H9 (cell line): ENCODE measurements at regions not wholly inside any gene's neighbourhood (a gene's known extent, or its start where the extent isn't known, plus 50 kb on each side); places are given as distances from the start of the nearest gene placed in this dataset.

Experiments
- DNase-seq: peaks from one replicate; pipeline ENCODE4 v3.0.0-alpha.2; 2017
- H2AFZ ChIP-seq: one replicate; pipeline ENCODE4 v1.6.1; 2013; ENCODE audit warnings: mild to moderate bottlenecking, low read length, control low read depth, moderate library complexity
- H2AK5ac ChIP-seq: 2 replicates; pipeline ENCODE4 v1.6.1; 2013; ENCODE audit warnings: low read length, control low read depth, mixed read lengths; ENCODE audit not compliant: insufficient read length
- H2BK120ac ChIP-seq: one replicate; pipeline ENCODE4 v1.6.1; 2013; ENCODE audit warnings: low read depth, mild to moderate bottlenecking, low read length, control low read depth, inconsistent platforms; ENCODE audit not compliant: poor library complexity, severe bottlenecking
- H2BK12ac ChIP-seq: 2 replicates; pipeline ENCODE4 v1.6.1; 2013; ENCODE audit warnings: low read length, control low read depth, mixed read lengths, low read depth; ENCODE audit not compliant: insufficient read length
- H2BK15ac ChIP-seq: 2 replicates; pipeline ENCODE4 v1.6.1; 2013; ENCODE audit warnings: low read depth, low read length, control low read depth
- H2BK20ac ChIP-seq: one replicate; pipeline ENCODE4 v1.6.1; 2013; ENCODE audit warnings: low read depth, mild to moderate bottlenecking, low read length, control low read depth, inconsistent platforms; ENCODE audit not compliant: poor library complexity, severe bottlenecking
- H2BK5ac ChIP-seq: 2 replicates; pipeline ENCODE4 v1.6.1; 2013; ENCODE audit warnings: low read length, control low read depth, mixed read lengths; ENCODE audit not compliant: insufficient read length
- H3K14ac ChIP-seq: 2 replicates; pipeline ENCODE4 v1.6.1; 2013; ENCODE audit warnings: low read length, control low read depth; ENCODE audit not compliant: insufficient read depth
- H3K18ac ChIP-seq: 2 replicates; pipeline ENCODE4 v1.6.1; 2013; ENCODE audit warnings: low read depth, mild to moderate bottlenecking, mixed read lengths, low read length, control low read depth; ENCODE audit not compliant: insufficient read length
- H3K23ac ChIP-seq: 2 replicates; pipeline ENCODE4 v1.6.1; 2013; ENCODE audit warnings: low read length, control low read depth, mixed read lengths, low read depth; ENCODE audit not compliant: insufficient read length
- H3K23me2 ChIP-seq: 2 replicates; pipeline ENCODE4 v1.6.1; 2013; ENCODE audit warnings: low read depth, mild to moderate bottlenecking, mixed read lengths, low read length, control low read depth; ENCODE audit not compliant: insufficient read length, poor library complexity, severe bottlenecking
- H3K27ac ChIP-seq: 2 replicates; pipeline ENCODE4 v1.5.1; 2013; ENCODE audit warnings: low read length, control low read depth, mixed read lengths, low read depth; ENCODE audit not compliant: insufficient read length
- H3K27me3 ChIP-seq: 2 replicates; pipeline ENCODE4 v1.6.1; 2013; ENCODE audit warnings: low read length, control low read depth, inconsistent platforms; ENCODE audit not compliant: insufficient read depth
- H3K4ac ChIP-seq: 2 replicates; pipeline ENCODE4 v1.6.1; 2013; ENCODE audit warnings: low read depth, mild to moderate bottlenecking, control low read depth, inconsistent platforms, low read length, moderate library complexity
- H3K4me1 ChIP-seq: 2 replicates; pipeline ENCODE4 v1.6.1; 2013; ENCODE audit warnings: low read length, control low read depth, inconsistent platforms; ENCODE audit not compliant: insufficient read depth
- H3K4me2 ChIP-seq: 2 replicates; pipeline ENCODE4 v1.6.1; 2013; ENCODE audit warnings: low read length, control low read depth, mixed read lengths; ENCODE audit not compliant: insufficient read length, insufficient read depth
- H3K56ac ChIP-seq: 2 replicates; pipeline ENCODE4 v1.6.1; 2013; ENCODE audit warnings: low read depth, mild to moderate bottlenecking, mixed read lengths, low read length, control low read depth; ENCODE audit not compliant: insufficient read length
- H3K79me1 ChIP-seq: 2 replicates; pipeline ENCODE4 v1.6.1; 2013; ENCODE audit warnings: low read depth, mild to moderate bottlenecking, moderate library complexity, low read length, control low read depth, inconsistent platforms; ENCODE audit not compliant: insufficient read depth, poor library complexity, severe bottlenecking
- H3K79me2 ChIP-seq: 2 replicates; pipeline ENCODE4 v1.6.1; 2013; ENCODE audit warnings: low read length, control low read depth, inconsistent platforms; ENCODE audit not compliant: insufficient read depth
- H3K9ac ChIP-seq: 2 replicates; pipeline ENCODE4 v1.6.1; 2013; ENCODE audit warnings: low read length, control low read depth, mixed read lengths; ENCODE audit not compliant: insufficient read length; ENCODE audit errors: extremely low read depth
- H3K9me3 ChIP-seq: one replicate; pipeline ENCODE4 v1.6.1; 2013; ENCODE audit warnings: low read depth, low read length, inconsistent platforms; ENCODE audit not compliant: control insufficient read depth
- H3T11ph ChIP-seq: one replicate; pipeline ENCODE4 v1.6.1; 2013; ENCODE audit warnings: mild to moderate bottlenecking, low read length, control low read depth, inconsistent platforms
- H4K20me1 ChIP-seq: one replicate; pipeline ENCODE4 v1.6.1; 2013; ENCODE audit not compliant: control insufficient read depth, insufficient read length, insufficient read depth
- H4K5ac ChIP-seq: 2 replicates; pipeline ENCODE4 v1.6.1; 2013; ENCODE audit warnings: low read depth, mild to moderate bottlenecking, mixed read lengths, low read length, control low read depth; ENCODE audit not compliant: insufficient read length
- H4K8ac ChIP-seq: replicated peaks from 2 replicates; pipeline ENCODE4 v1.6.1; 2013; ENCODE audit warnings: low read length, control low read depth, mixed read lengths, low read depth; ENCODE audit not compliant: insufficient read length
- H4K91ac ChIP-seq: 2 replicates; pipeline ENCODE4 v1.6.1; 2013; ENCODE audit warnings: low read depth, mild to moderate bottlenecking, moderate library complexity, mixed read lengths, low read length, control low read depth; ENCODE audit not compliant: insufficient read length
- H3K27ac Mint-ChIP-seq, 3 experiments: 2 replicates in 2 of 3; 3 replicates in 1 of 3; pipeline ENCODE4 v1.8.0; 2020 to 2021; ENCODE audit warnings: mixed read lengths in 3 of 3, mild to moderate bottlenecking in 1 of 3, moderate library complexity in 1 of 3
- H3K27me3 Mint-ChIP-seq: 2 replicates; pipeline ENCODE4 v1.8.0; 2021; ENCODE audit warnings: low read depth, mild to moderate bottlenecking, moderate library complexity, mixed read lengths
- H3K36me3 Mint-ChIP-seq, 3 experiments: 2 replicates in 2 of 3; 3 replicates in 1 of 3; pipeline ENCODE4 v1.8.0; 2020 to 2021; ENCODE audit warnings: low read depth in 3 of 3, mixed read lengths in 3 of 3; ENCODE audit not compliant: insufficient read depth in 1 of 3
- H3K4me1 Mint-ChIP-seq, 2 experiments: 2 replicates each; pipeline ENCODE4 v1.8.0; 2020; ENCODE audit warnings: mixed read lengths in 2 of 2
- H3K4me3 Mint-ChIP-seq, 2 experiments: 2 replicates in 1 of 2; 3 replicates in 1 of 2; pipeline ENCODE4 v1.8.0; 2020 to 2021; ENCODE audit warnings: mild to moderate bottlenecking in 2 of 2, mixed read lengths in 2 of 2, moderate library complexity in 1 of 2
- H3K9me3 Mint-ChIP-seq, 2 experiments: 2 replicates in 1 of 2; 3 replicates in 1 of 2; pipeline ENCODE4 v1.8.0; 2020; ENCODE audit warnings: mild to moderate bottlenecking in 2 of 2, mixed read lengths in 2 of 2, moderate library complexity in 1 of 2
- CTCF ChIP-seq: fragments of 200-600 bp; sonication (generic); conservative IDR thresholded peaks from 3 replicates; pipeline ENCODE4 v1.8.0; 2021; ENCODE audit warnings: antibody characterized with exemption, mild to moderate bottlenecking
- WGBS: extraction: QIAGEN DNeasy Blood & Tissue Kit; methylation state at CpG from one replicate; pipeline ENCODE4 v1.1.7; 2013; ENCODE audit warnings: missing lambda C conversion rate, low lambda C conversion rate, mixed read lengths; ENCODE audit not compliant: insufficient read length; ENCODE audit errors: extremely low coverage; 5-methylcytosine and 5-hydroxymethylcytosine counted together

DNA sequence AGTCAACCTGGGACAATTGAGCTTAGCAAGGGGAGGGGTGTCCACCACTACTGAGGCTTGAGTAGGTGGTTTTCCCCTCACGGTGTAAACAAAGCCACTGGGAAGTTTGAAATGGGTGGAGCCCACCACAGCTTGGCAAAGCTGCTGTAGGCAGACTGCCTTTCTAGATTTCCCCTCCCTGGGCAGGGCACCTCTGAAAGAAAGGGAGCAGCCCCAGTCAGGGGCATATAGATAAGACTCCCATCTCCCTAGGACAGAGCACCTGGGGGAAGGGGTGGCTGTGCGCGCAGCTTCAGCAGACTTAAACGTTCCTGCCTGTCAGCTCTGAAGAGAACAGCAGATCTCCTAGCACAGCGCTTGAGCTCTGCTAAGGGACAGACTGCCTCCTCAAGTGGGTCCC lies 758.4 kb downstream of the LTN1 start:
- H3K36me3 Mint-ChIP-seq: no peaks in the 10 kb centered on the region
- no peaks in the 10 kb centered on the region for H3K4me1 Mint-ChIP-seq
- H3K27ac ChIP-seq: no peak overlapping the region
- H4K20me1 ChIP-seq: no peaks in the 10 kb centered on the region
- H2BK15ac ChIP-seq: no peak overlapping the region
- H3K9me3 Mint-ChIP-seq: no peaks in the 10 kb centered on the region; a peak in 1 of 5 replicates
- H4K5ac ChIP-seq: no peak overlapping the region
- H2BK5ac ChIP-seq: no peak overlapping the region
- H3T11ph ChIP-seq: no peak overlapping the region
- H3K4me3 Mint-ChIP-seq: no peak overlapping the region
- no peaks in the 10 kb centered on the region for H3K27me3 Mint-ChIP-seq
- no peak overlapping the region for H3K18ac ChIP-seq
- H3K9ac ChIP-seq: no peak overlapping the region
- H3K79me2 ChIP-seq: no peaks in the 10 kb centered on the region
- H2AFZ ChIP-seq: no peak overlapping the region
- H3K27me3 ChIP-seq: no peaks in the 10 kb centered on the region
- H3K4me1 ChIP-seq: no peaks in the 10 kb centered on the region
- no peak overlapping the region for H2BK20ac ChIP-seq
- H2BK12ac ChIP-seq: no peak overlapping the region
- no peak overlapping the region for H4K91ac ChIP-seq
- no peak overlapping the region for H3K27ac Mint-ChIP-seq
- no peak overlapping the region for H3K4ac ChIP-seq
- no peak overlapping the region for H2AK5ac ChIP-seq
- H3K9me3 ChIP-seq: no peaks in the 10 kb centered on the region
- no peaks in the 10 kb centered on the region for H3K79me1 ChIP-seq
- H3K23ac ChIP-seq: no peak overlapping the region
- H2BK120ac ChIP-seq: no peak overlapping the region
- H4K8ac ChIP-seq: no peak overlapping the region
- no peak overlapping the region for H3K4me2 ChIP-seq
- H3K14ac ChIP-seq: no peak overlapping the region
- no peak for TF ChIP-seq CTCF
- no CpG with 5 or more reads among the region's 5 CpGs for WGBS
- no peak for DNase-seq
- no peaks in the 10 kb centered on the region for H3K23me2 ChIP-seq
- H3K56ac ChIP-seq: no peak overlapping the region
